ENCODE measurements at regions not wholly inside any gene's neighbourhood (a gene's known extent, or its start where the extent isn't known, plus 50 kb on each side); places are given as distances from the start of the nearest gene placed in this dataset.

- H3K4me3 ChIP-seq, result no peak overlapping the region
- ATAC-seq (peak; percentile 91), DNase-seq (peak in 1 of 4 donors; percentile 30)
- H3K36me3 ChIP-seq, result no peaks in the 10 kb centered on the region
- TF ChIP-seq CTCF (IDR thresholded peaks at IDR 0.05), result no peak
- intact Hi-C loops (cut with DNase I), result no loop called here
- no peaks in the 10 kb centered on the region for H3K4me1 ChIP-seq
- H3K9me3 ChIP-seq, result no peaks in the 10 kb centered on the region
- H3K27ac ChIP-seq, result no peak overlapping the region
- no peaks in the 10 kb centered on the region for H3K27me3 ChIP-seq
Measured at GRCh38 chr9:8095672-8096086, 296.1 kb upstream of the DMAC1 start.

- ATAC-seq (no peak), DNase-seq (peak in 1 of 4 donors; percentile 13)
- no peaks in the 10 kb centered on the region for H3K36me3 ChIP-seq
- no peak overlapping the region for H3K27ac ChIP-seq
- peaks cover 0 to 7% of the 10 kb centered on the region in 2 donors for H3K27me3 ChIP-seq
- intact Hi-C loops (cut with DNase I), result no loop called here
- H3K9me3 ChIP-seq, result no peaks in the 10 kb centered on the region
- no peak for TF ChIP-seq CTCF (IDR thresholded peaks at IDR 0.05)
- no peaks in the 10 kb centered on the region for H3K4me1 ChIP-seq
- no peak overlapping the region for H3K4me3 ChIP-seq
Measured at GRCh38 chr9:8088477-8088876, 288.9 kb upstream of the DMAC1 start.

GRCh38 chr9:8085986-8086385, 286.4 kb upstream of the DMAC1 start:
- intact Hi-C loops (cut with DNase I), result no loop called here
- H3K36me3 ChIP-seq, result no peaks in the 10 kb centered on the region
- H3K4me1 ChIP-seq, result no peaks in the 10 kb centered on the region
- peaks cover 0 to 7% of the 10 kb centered on the region in 2 donors for H3K27me3 ChIP-seq
- no peaks in the 10 kb centered on the region for H3K9me3 ChIP-seq
- DNase-seq, result peak in 2 of 4 donors; percentile 46 to 55
- H3K4me3 ChIP-seq, result no peak overlapping the region
- H3K27ac ChIP-seq, result no peak overlapping the region
- no peak for ATAC-seq
- no peak for TF ChIP-seq CTCF (IDR thresholded peaks at IDR 0.05)

- Histone ChIP-seq H3K9me3 (no peaks in the 10 kb centered on the region), H3K27me3 (no peaks in the 10 kb centered on the region), H3K27ac (no peak overlapping the region), H3K4me3 (no peak overlapping the region), H3K4me1 (no peaks in the 10 kb centered on the region), H3K36me3 (no peaks in the 10 kb centered on the region)
- DNase-seq (no peak), ATAC-seq (no peak)
- no peak for TF ChIP-seq CTCF (IDR thresholded peaks at IDR 0.05)
- intact Hi-C loops (cut with DNase I), result no loop called here
Measured at GRCh38 chr9:8078641-8079140, 279.1 kb upstream of the DMAC1 start.

- DNase-seq (no peak), ATAC-seq (no peak)
- intact Hi-C loops (cut with DNase I), result no loop called here
- no peaks in the 10 kb centered on the region for H3K27me3 ChIP-seq
- H3K9me3 ChIP-seq, result no peaks in the 10 kb centered on the region
- no peak for TF ChIP-seq CTCF (IDR thresholded peaks at IDR 0.05)
- no peak overlapping the region for H3K4me3 ChIP-seq
- no peaks in the 10 kb centered on the region for H3K4me1 ChIP-seq
- no peaks in the 10 kb centered on the region for H3K36me3 ChIP-seq
- no peak overlapping the region for H3K27ac ChIP-seq
Measured at GRCh38 chr9:8074713-8075286, 275.2 kb upstream of the DMAC1 start.

Data from left lung (tissue), 4 donors.